Loucy (cell line): ENCODE measurements at regions not wholly inside any gene's neighbourhood (a gene's known extent, or its start where the extent isn't known, plus 50 kb on each side); places are given as distances from the start of the nearest gene placed in this dataset.

Source experiments
- CTCF ChIP-seq: fragments of 200-600 bp; sonication (generic); conservative IDR thresholded peaks from 2 replicates; pipeline ENCODE4 v1.5.1; 2014; ENCODE audit warnings: mild to moderate bottlenecking, antibody characterized with exemption, low read length
- EZH2phosphoT487 ChIP-seq: fragments of 200-600 bp; IDR thresholded peaks from 2 replicates; pipeline ENCODE4 v1.6.1; 2018; ENCODE audit warnings: antibody characterized with exemption, mild to moderate bottlenecking, moderate library complexity, borderline replicate concordance

- TF ChIP-seq CTCF (no peak), EZH2phosphoT487 (no peak)
These were observed 404.2 kb downstream of the DNAH5 start for GRCh38 chr5:13540168-13540750.
